DMS79 treated with DMSO at 0.1 percent for 48 hours (cell line): ENCODE measurements at regions not wholly inside any gene's neighbourhood (a gene's known extent, or its start where the extent isn't known, plus 50 kb on each side); places are given as distances from the start of the nearest gene placed in this dataset.

ENCODE experiments used
- DNase-seq: peaks from one replicate; lab custom pipeline; 2025; lab: John Stamatoyannopoulos, UW

DNA sequence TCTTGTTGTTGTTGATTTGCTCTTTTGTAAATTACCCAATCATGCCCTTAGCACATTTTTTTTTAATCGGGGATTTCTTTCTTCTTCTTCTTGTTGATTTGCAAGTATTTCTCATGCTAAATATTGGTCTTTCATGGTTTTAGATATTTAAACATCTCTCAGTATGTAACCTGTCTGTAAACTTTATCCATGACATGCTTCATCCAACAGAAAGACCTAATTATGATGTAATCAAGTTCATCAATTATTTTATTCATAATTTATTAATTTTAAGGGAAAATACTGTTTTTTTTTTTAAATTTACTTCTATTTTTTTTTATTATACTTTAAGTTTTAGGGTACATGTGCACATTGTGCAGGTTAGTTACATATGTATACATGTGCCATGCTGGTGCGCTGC, 69.8 kb downstream of the TNFSF18 start:
- DNase-seq = no peak
